ENCODE measurements at regions not wholly inside any gene's neighbourhood (a gene's known extent, or its start where the extent isn't known, plus 50 kb on each side); places are given as distances from the start of the nearest gene placed in this dataset.

- no peaks in the 10 kb centered on the region for H3K36me3 Mint-ChIP-seq
- peaks cover 3 to 14% of the 10 kb centered on the region in 2 donors for H3K9me3 Mint-ChIP-seq
- H3K27ac Mint-ChIP-seq = no peak overlapping the region
- DNase-seq (ENCODE audit: low spot score in 2 of 2) (no peak), ATAC-seq (no peak)
These were observed 411.2 kb upstream of the CTNND2 start for GRCh38 chr5:12315461-12315860.

- ATAC-seq = no peak
- DNase-seq (ENCODE audit: low spot score in 2 of 2) = no peak
- H3K27ac Mint-ChIP-seq = no peak overlapping the region
- peaks cover 3 to 7% of the 10 kb centered on the region in 2 donors for H3K9me3 Mint-ChIP-seq
- no peaks in the 10 kb centered on the region for H3K36me3 Mint-ChIP-seq
These were observed 409.4 kb upstream of the CTNND2 start for GRCh38 chr5:12313602-12314001.

- Mint-ChIP-seq H3K27ac (no peak overlapping the region), H3K9me3 (peaks cover 3 to 7% of the 10 kb centered on the region in 2 donors), H3K36me3 (no peaks in the 10 kb centered on the region)
- DNase-seq (ENCODE audit: low spot score in 2 of 2) (no peak), ATAC-seq (no peak)
These were observed 408.1 kb upstream of the CTNND2 start for GRCh38 chr5:12312343-12312742.

- Mint-ChIP-seq H3K36me3 (peaks cover 0 to 5% of the 10 kb centered on the region in 2 donors), H3K27ac (no peak overlapping the region), H3K9me3 (peaks cover 9 to 21% of the 10 kb centered on the region in 2 donors)
- DNase-seq (ENCODE audit: low spot score in 2 of 2) (no peak), ATAC-seq (no peak)
These were observed 389.9 kb upstream of the CTNND2 start for GRCh38 chr5:12294151-12294550.

- DNase-seq (ENCODE audit: low spot score in 2 of 2) (no peak), ATAC-seq (no peak)
- peaks cover 0 to 5% of the 10 kb centered on the region in 2 donors for H3K36me3 Mint-ChIP-seq
- peaks cover 18 to 21% of the 10 kb centered on the region in 2 donors for H3K9me3 Mint-ChIP-seq
- no peak overlapping the region for H3K27ac Mint-ChIP-seq
These were observed 388.5 kb upstream of the CTNND2 start for GRCh38 chr5:12292610-12293204.

GRCh38 chr5:12284604-12285003 lies 380.4 kb upstream of the CTNND2 start:
- DNase-seq (ENCODE audit: low spot score in 2 of 2) = no peak
- H3K9me3 Mint-ChIP-seq = peaks cover 14 to 18% of the 10 kb centered on the region in 2 donors
- no peaks in the 10 kb centered on the region for H3K36me3 Mint-ChIP-seq
- ATAC-seq = no peak
- no peak overlapping the region for H3K27ac Mint-ChIP-seq

- no peaks in the 10 kb centered on the region for H3K36me3 Mint-ChIP-seq
- H3K27ac Mint-ChIP-seq = no peak overlapping the region
- ATAC-seq (peak in 1 of 2 donors; percentile 79), DNase-seq (ENCODE audit: low spot score in 2 of 2) (no peak)
- H3K9me3 Mint-ChIP-seq = peaks cover 15% of the 10 kb centered on the region in 2 donors
These were observed 373.4 kb upstream of the CTNND2 start for GRCh38 chr5:12277504-12278192.

GRCh38 chr5:12274236-12274635 lies 370.0 kb upstream of the CTNND2 start:
- Mint-ChIP-seq H3K27ac (no peak overlapping the region), H3K36me3 (no peaks in the 10 kb centered on the region), H3K9me3 (peaks cover 11 to 21% of the 10 kb centered on the region in 2 donors)
- DNase-seq (ENCODE audit: low spot score in 2 of 2) = no peak
- ATAC-seq = no peak

GRCh38 chr5:12272389-12272788 lies 368.1 kb upstream of the CTNND2 start:
- Mint-ChIP-seq H3K27ac (no peak overlapping the region), H3K9me3 (peaks cover 11 to 26% of the 10 kb centered on the region in 2 donors), H3K36me3 (no peaks in the 10 kb centered on the region)
- ATAC-seq = no peak
- no peak for DNase-seq (ENCODE audit: low spot score in 2 of 2)

GRCh38 chr5:12270914-12271313 lies 366.7 kb upstream of the CTNND2 start:
- DNase-seq (ENCODE audit: low spot score in 2 of 2) (no peak), ATAC-seq (no peak)
- no peak overlapping the region for H3K27ac Mint-ChIP-seq
- H3K36me3 Mint-ChIP-seq = no peaks in the 10 kb centered on the region
- peaks cover 4 to 21% of the 10 kb centered on the region in 2 donors for H3K9me3 Mint-ChIP-seq

GRCh38 chr5:12269164-12269563 lies 364.9 kb upstream of the CTNND2 start:
- Mint-ChIP-seq H3K9me3 (peaks cover 4 to 20% of the 10 kb centered on the region in 2 donors), H3K36me3 (no peaks in the 10 kb centered on the region), H3K27ac (no peak overlapping the region)
- ATAC-seq (no peak), DNase-seq (ENCODE audit: low spot score in 2 of 2) (no peak)

- Mint-ChIP-seq H3K36me3 (peaks cover 0 to 9% of the 10 kb centered on the region in 2 donors), H3K9me3 (peaks cover 8 to 9% of the 10 kb centered on the region in 2 donors), H3K27ac (no peak overlapping the region)
- DNase-seq (ENCODE audit: low spot score in 2 of 2) (no peak), ATAC-seq (no peak)
These were observed 354.3 kb upstream of the CTNND2 start for GRCh38 chr5:12258549-12258948.

- Mint-ChIP-seq H3K27ac (no peak overlapping the region), H3K36me3 (no peaks in the 10 kb centered on the region), H3K9me3 (peaks cover 21 to 22% of the 10 kb centered on the region in 2 donors)
- no peak for DNase-seq (ENCODE audit: low spot score in 2 of 2)
- ATAC-seq = no peak
These were observed 346.2 kb upstream of the CTNND2 start for GRCh38 chr5:12250454-12250853.

- Mint-ChIP-seq H3K9me3 (peaks cover 21 to 22% of the 10 kb centered on the region in 2 donors), H3K36me3 (no peaks in the 10 kb centered on the region), H3K27ac (no peak overlapping the region)
- ATAC-seq (no peak), DNase-seq (ENCODE audit: low spot score in 2 of 2) (no peak)
These were observed 344.6 kb upstream of the CTNND2 start for GRCh38 chr5:12248831-12249230.

- H3K27ac Mint-ChIP-seq = no peak overlapping the region
- peaks cover 25% of the 10 kb centered on the region in 2 donors for H3K9me3 Mint-ChIP-seq
- DNase-seq (ENCODE audit: low spot score in 2 of 2) = no peak
- no peak for ATAC-seq
- H3K36me3 Mint-ChIP-seq = no peaks in the 10 kb centered on the region
These were observed 341.8 kb upstream of the CTNND2 start for GRCh38 chr5:12246036-12246435.

GRCh38 chr5:12245429-12245828 lies 341.2 kb upstream of the CTNND2 start:
- Mint-ChIP-seq H3K36me3 (no peaks in the 10 kb centered on the region), H3K27ac (no peak overlapping the region), H3K9me3 (peaks cover 25% of the 10 kb centered on the region in 2 donors)
- DNase-seq (ENCODE audit: low spot score in 2 of 2) (no peak), ATAC-seq (no peak)

- ATAC-seq (no peak), DNase-seq (ENCODE audit: low spot score in 2 of 2) (no peak)
- Mint-ChIP-seq H3K9me3 (peaks cover 20 to 21% of the 10 kb centered on the region in 2 donors), H3K36me3 (no peaks in the 10 kb centered on the region), H3K27ac (no peak overlapping the region)
These were observed 339.0 kb upstream of the CTNND2 start for GRCh38 chr5:12242950-12243888.
